K562 (cell line): ENCODE measurements at regions not wholly inside any gene's neighbourhood (a gene's known extent, or its start where the extent isn't known, plus 50 kb on each side); places are given as distances from the start of the nearest gene placed in this dataset.

ENCODE experiments used
- ATAC-seq: fragments of 200-7000 bp; cut with Tn5 transposase; 3 replicates; pipeline ENCODE4 v1.9.1; 2020; ENCODE audit warnings: moderate library complexity
- BruUV-seq: library from RNA; stranded (reverse); fragments of 400-500 nt; replicated peaks from 2 replicates; lab custom pipeline; 2021; lab: Mats Ljungman, UMichigan
- CTCF ChIA-PET: fragments of 300-600 bp; formaldehyde crosslinking; extraction: SDS; loops from one replicate; lab custom pipeline; 2021; ENCODE audit warnings: low intra/inter-chr PET ratio; lab: Yijun Ruan, JAX
- POLR2A ChIA-PET: fragments of 300-600, 350-650 bp; sonication (Branson Sonifier 250); formaldehyde crosslinking; extraction: SDS; loops from one replicate; lab custom pipeline; 2021; ENCODE audit warnings: antibody characterized with exemption, inconsistent platforms; lab: Yijun Ruan, JAX
- DNase-seq, 4 experiments: peaks; one replicate each; pipeline versions ENCODE4 v3.0.0 to v3.0.0-alpha.2; 2011 to 2018; ENCODE audit warnings: low spot score in 3 of 4, mixed read lengths in 3 of 4; ENCODE audit errors: extremely low read depth in 1 of 4
- FAIRE-seq: peaks from 2 replicates; lab custom pipeline; 2011; peaks lifted over from hg19 to GRCh38; lab: Jason Lieb, UNC
- H2AFZ ChIP-seq: 2 replicates; pipeline ENCODE4 v1.6.0; 2011; ENCODE audit warnings: low read depth, low read length, control low read depth, inconsistent platforms
- H3K27ac ChIP-seq: fragments of 200-600 bp; 3 replicates; pipeline ENCODE4 v1.8.0; 2011; ENCODE audit warnings: low read depth, mild to moderate bottlenecking, control low read depth, inconsistent platforms, low read length, moderate library complexity, mixed read lengths; ENCODE audit errors: extremely low read depth
- H3K27me3 ChIP-seq, 2 experiments: fragments of 300-600 bp in 1 of 2; 2 replicates in 1 of 2; 3 replicates in 1 of 2; pipeline versions ENCODE4 v1.6.0 to v1.8.0; 2011; ENCODE audit warnings: inconsistent platforms in 2 of 2, low read length in 2 of 2, mild to moderate bottlenecking in 1 of 2, mixed read lengths in 1 of 2, moderate library complexity in 1 of 2; ENCODE audit not compliant: control insufficient read depth in 2 of 2, insufficient read depth in 2 of 2
- H3K36me3 ChIP-seq: fragments of 300-600 bp; 3 replicates; pipeline ENCODE4 v1.8.0; 2011; ENCODE audit warnings: mild to moderate bottlenecking, low read length, inconsistent platforms; ENCODE audit not compliant: control insufficient read depth, insufficient read depth
- H3K4me1 ChIP-seq, 2 experiments: fragments of 200-600 bp in 1 of 2; replicated peaks in 1 of 2; 2 replicates in 1 of 2; 3 replicates in 1 of 2; pipeline versions ENCODE4 v1.5.1 to v1.8.0; 2011; ENCODE audit warnings: inconsistent platforms in 2 of 2, low read length in 2 of 2, mild to moderate bottlenecking in 1 of 2, mixed read lengths in 1 of 2, moderate library complexity in 1 of 2; ENCODE audit not compliant: control insufficient read depth in 2 of 2, insufficient read depth in 2 of 2
- H3K4me2 ChIP-seq: 2 replicates; pipeline ENCODE4 v1.6.1; 2011; ENCODE audit warnings: low read length, control low read depth, inconsistent platforms, mixed read lengths; ENCODE audit not compliant: insufficient read depth
- H3K4me3 ChIP-seq: fragments of 200-600 bp; sonication (generic), shearing (Covaris generic); 2 replicates; pipeline ENCODE4 v1.5.1; 2016; ENCODE audit warnings: control low read depth, inconsistent platforms
- H3K79me2 ChIP-seq: fragments of 200-600 bp; 3 replicates; pipeline ENCODE4 v1.8.0; 2011; ENCODE audit warnings: low read length, inconsistent platforms; ENCODE audit not compliant: control insufficient read depth, insufficient read depth
- H3K9ac ChIP-seq, 2 experiments: 2 replicates each; pipeline versions ENCODE4 v1.6.0 to v1.6.1; 2011; ENCODE audit warnings: low read depth in 2 of 2, low read length in 2 of 2, control low read depth in 1 of 2, inconsistent platforms in 1 of 2, mild to moderate bottlenecking in 1 of 2, mixed read lengths in 1 of 2; ENCODE audit not compliant: insufficient read depth in 1 of 2
- H3K9me1 ChIP-seq: one replicate; pipeline ENCODE4 v1.6.0; 2011; ENCODE audit warnings: inconsistent platforms, mild to moderate bottlenecking, low read length, moderate library complexity; ENCODE audit not compliant: control insufficient read depth, insufficient read depth
- H3K9me3 ChIP-seq: replicated peaks from 2 replicates; pipeline ENCODE4 v1.5.1; 2011; ENCODE audit warnings: low read depth, low read length, inconsistent platforms; ENCODE audit not compliant: control insufficient read depth, insufficient read depth
- H4K20me1 ChIP-seq: replicated peaks from 2 replicates; pipeline ENCODE4 v1.6.1; 2011; ENCODE audit warnings: low read length, inconsistent platforms, mixed read lengths; ENCODE audit not compliant: control insufficient read depth, insufficient read depth
- ADNP ChIP-seq: fragments of 200-800 bp; sonication (Bioruptor generic); IDR thresholded peaks from 2 replicates; pipeline ENCODE4 v1.6.1; 2016; ENCODE audit warnings: missing genetic modification characterization, missing compliant biosample characterization
- BDP1 ChIP-seq: IDR thresholded peaks from 3 replicates; pipeline ENCODE4 v1.6.1; 2011; ENCODE audit not compliant: insufficient read length, insufficient read depth
- HCFC1 ChIP-seq: IDR thresholded peaks from 2 replicates; pipeline ENCODE4 v1.6.1; 2012; ENCODE audit warnings: low read depth, low read length, improper control_type of control experiment
- POLR2H ChIP-seq: IDR thresholded peaks from 2 replicates; pipeline ENCODE4 v1.6.1; 2016; ENCODE audit warnings: missing genetic modification characterization, low read depth, mild to moderate bottlenecking, control low read depth, missing compliant biosample characterization, moderate library complexity
- RCOR1 ChIP-seq, 2 experiments: IDR thresholded peaks; 2 replicates each; pipeline ENCODE4 v1.6.1; 2012; ENCODE audit warnings: low read depth in 2 of 2, low read length in 2 of 2, borderline replicate concordance in 1 of 2, improper control_type of control experiment in 1 of 2
- TCF7 ChIP-seq: sonication (generic); IDR thresholded peaks from 2 replicates; pipeline ENCODE4 v1.6.1; 2016; ENCODE audit warnings: antibody characterized with exemption, borderline replicate concordance
- THAP12 ChIP-seq: fragments of 250-450 bp; sonication (Bioruptor Pico); IDR thresholded peaks from 2 replicates; pipeline ENCODE4 v1.9.0; 2021; ENCODE audit warnings: mild to moderate bottlenecking, inconsistent platforms
- TSC22D4 ChIP-seq: fragments of 450-650 bp; IDR thresholded peaks from 2 replicates; pipeline ENCODE4 v1.6.1; 2016; ENCODE audit warnings: missing genetic modification characterization, missing biosample characterization, control low read depth
- ZNF407 ChIP-seq: fragments of 450-650 bp; IDR thresholded peaks from 2 replicates; pipeline ENCODE4 v1.6.1; 2016; ENCODE audit warnings: low read depth
- ZNF408 ChIP-seq: fragments of 250-450 bp; sonication (Bioruptor Pico); IDR thresholded peaks from 2 replicates; pipeline ENCODE4 v1.4.0; 2020; ENCODE audit warnings: low read depth, mild to moderate bottlenecking, moderate library complexity
- ZNF695 ChIP-seq: fragments of 450-650 bp; formaldehyde crosslinking; IDR thresholded peaks from 2 replicates; pipeline ENCODE4 v1.4.0; 2020; ENCODE audit warnings: mild to moderate bottlenecking, moderate library complexity
- WGBS: fragments of 100-300 bp; shearing (Covaris generic); methylation state at CpG from one replicate; pipeline ENCODE4 v1.1.6; 2016; ENCODE audit warnings: low coverage, mixed read lengths; ENCODE audit not compliant: insufficient coverage; ENCODE audit errors: missing lambda C conversion rate; 5-methylcytosine and 5-hydroxymethylcytosine counted together
- in situ Hi-C: fragments of 300-500 bp; cut with MboI; formaldehyde crosslinking; loops from 4 replicates; pipeline ENCODE4 v1.15.0; 2018; ENCODE audit warnings: inconsistent platforms, mixed read lengths
- intact Hi-C: fragments of 100-400 bp; cut with micrococcal nuclease; formaldehyde crosslinking; loops from 2 replicates; pipeline ENCODE4 v1.14.2; 2022

GRCh38 chr15:87227846-87228245 is 1028.7 kb downstream of the NTRK3 start:
- 2% methylated on average over 4 of the region's 4 CpGs for WGBS
- no peaks in the 10 kb centered on the region; the same call in 1 of the 2 replicates for H3K9me3 ChIP-seq
- H3K27ac ChIP-seq, result no peak overlapping the region
- no peak for FAIRE-seq
- no peaks in the 10 kb centered on the region for H3K4me1 ChIP-seq
- ChIA-PET POLR2A (no interaction called here), CTCF (no interaction called here)
- intact Hi-C loops (no loop called here), in situ Hi-C loops (no loop called here)
- H3K9me1 ChIP-seq, result no peaks in the 10 kb centered on the region
- H3K9ac ChIP-seq, result no peak overlapping the region
- no peak overlapping the region for H3K4me3 ChIP-seq
- H2AFZ ChIP-seq, result no peak overlapping the region
- BruUV-seq, result no TSS peak
- no peak overlapping the region for H3K4me2 ChIP-seq
- no peaks in the 10 kb centered on the region for H3K27me3 ChIP-seq
- no peaks in the 10 kb centered on the region for H3K36me3 ChIP-seq
- DNase-seq, result no peak
- no peaks in the 10 kb centered on the region for H4K20me1 ChIP-seq
- no peak for ATAC-seq
- H3K79me2 ChIP-seq, result no peaks in the 10 kb centered on the region
- TF ChIP-seq ZNF695 (CRISPR knock-in tag) (no peak), ZNF407 (no peak), TCF7 (no peak), ZNF408 (CRISPR knock-in tag) (no peak), RCOR1 (IDR thresholded peaks at IDR 0.05; ENCODE audit: borderline replicate concordance in 1 of 2, low read depth in 2 of 2, low read length in 2 of 2) (no peak), POLR2H (tag) (no peak), ADNP (tag) (no peak), THAP12 (CRISPR knock-in tag) (no peak), BDP1 (no peak), HCFC1 (no peak), TSC22D4 (no peak)
